K562 (cell line): ENCODE measurements at regions not wholly inside any gene's neighbourhood (a gene's known extent, or its start where the extent isn't known, plus 50 kb on each side); places are given as distances from the start of the nearest gene placed in this dataset.

Source experiments
- ATAC-seq: fragments of 200-7000 bp; cut with Tn5 transposase; 3 replicates; pipeline ENCODE4 v1.9.1; 2020; ENCODE audit warnings: moderate library complexity
- BruUV-seq: library from RNA; stranded (reverse); fragments of 400-500 nt; replicated peaks from 2 replicates; lab custom pipeline; 2021; lab: Mats Ljungman, UMichigan
- CTCF ChIA-PET: fragments of 300-600 bp; formaldehyde crosslinking; extraction: SDS; loops from one replicate; lab custom pipeline; 2021; ENCODE audit warnings: low intra/inter-chr PET ratio; lab: Yijun Ruan, JAX
- POLR2A ChIA-PET: fragments of 300-600, 350-650 bp; sonication (Branson Sonifier 250); formaldehyde crosslinking; extraction: SDS; loops from one replicate; lab custom pipeline; 2021; ENCODE audit warnings: antibody characterized with exemption, inconsistent platforms; lab: Yijun Ruan, JAX
- DNase-seq, 4 experiments: peaks; one replicate each; pipeline versions ENCODE4 v3.0.0 to v3.0.0-alpha.2; 2011 to 2018; ENCODE audit warnings: low spot score in 3 of 4, mixed read lengths in 3 of 4; ENCODE audit errors: extremely low read depth in 1 of 4
- FAIRE-seq: peaks from 2 replicates; lab custom pipeline; 2011; peaks lifted over from hg19 to GRCh38; lab: Jason Lieb, UNC
- H2AFZ ChIP-seq: 2 replicates; pipeline ENCODE4 v1.6.0; 2011; ENCODE audit warnings: low read depth, low read length, control low read depth, inconsistent platforms
- H3K27ac ChIP-seq: fragments of 200-600 bp; 3 replicates; pipeline ENCODE4 v1.8.0; 2011; ENCODE audit warnings: low read depth, mild to moderate bottlenecking, control low read depth, inconsistent platforms, low read length, moderate library complexity, mixed read lengths; ENCODE audit errors: extremely low read depth
- H3K27me3 ChIP-seq, 2 experiments: fragments of 300-600 bp in 1 of 2; 2 replicates in 1 of 2; 3 replicates in 1 of 2; pipeline versions ENCODE4 v1.6.0 to v1.8.0; 2011; ENCODE audit warnings: inconsistent platforms in 2 of 2, low read length in 2 of 2, mild to moderate bottlenecking in 1 of 2, mixed read lengths in 1 of 2, moderate library complexity in 1 of 2; ENCODE audit not compliant: control insufficient read depth in 2 of 2, insufficient read depth in 2 of 2
- H3K36me3 ChIP-seq: fragments of 300-600 bp; 3 replicates; pipeline ENCODE4 v1.8.0; 2011; ENCODE audit warnings: mild to moderate bottlenecking, low read length, inconsistent platforms; ENCODE audit not compliant: control insufficient read depth, insufficient read depth
- H3K4me1 ChIP-seq, 2 experiments: fragments of 200-600 bp in 1 of 2; replicated peaks in 1 of 2; 2 replicates in 1 of 2; 3 replicates in 1 of 2; pipeline versions ENCODE4 v1.5.1 to v1.8.0; 2011; ENCODE audit warnings: inconsistent platforms in 2 of 2, low read length in 2 of 2, mild to moderate bottlenecking in 1 of 2, mixed read lengths in 1 of 2, moderate library complexity in 1 of 2; ENCODE audit not compliant: control insufficient read depth in 2 of 2, insufficient read depth in 2 of 2
- H3K4me2 ChIP-seq: 2 replicates; pipeline ENCODE4 v1.6.1; 2011; ENCODE audit warnings: low read length, control low read depth, inconsistent platforms, mixed read lengths; ENCODE audit not compliant: insufficient read depth
- H3K4me3 ChIP-seq: fragments of 200-600 bp; sonication (generic), shearing (Covaris generic); 2 replicates; pipeline ENCODE4 v1.5.1; 2016; ENCODE audit warnings: control low read depth, inconsistent platforms
- H3K79me2 ChIP-seq: fragments of 200-600 bp; 3 replicates; pipeline ENCODE4 v1.8.0; 2011; ENCODE audit warnings: low read length, inconsistent platforms; ENCODE audit not compliant: control insufficient read depth, insufficient read depth
- H3K9ac ChIP-seq, 2 experiments: 2 replicates each; pipeline versions ENCODE4 v1.6.0 to v1.6.1; 2011; ENCODE audit warnings: low read depth in 2 of 2, low read length in 2 of 2, control low read depth in 1 of 2, inconsistent platforms in 1 of 2, mild to moderate bottlenecking in 1 of 2, mixed read lengths in 1 of 2; ENCODE audit not compliant: insufficient read depth in 1 of 2
- H3K9me1 ChIP-seq: one replicate; pipeline ENCODE4 v1.6.0; 2011; ENCODE audit warnings: inconsistent platforms, mild to moderate bottlenecking, low read length, moderate library complexity; ENCODE audit not compliant: control insufficient read depth, insufficient read depth
- H3K9me3 ChIP-seq: replicated peaks from 2 replicates; pipeline ENCODE4 v1.5.1; 2011; ENCODE audit warnings: low read depth, low read length, inconsistent platforms; ENCODE audit not compliant: control insufficient read depth, insufficient read depth
- H4K20me1 ChIP-seq: replicated peaks from 2 replicates; pipeline ENCODE4 v1.6.1; 2011; ENCODE audit warnings: low read length, inconsistent platforms, mixed read lengths; ENCODE audit not compliant: control insufficient read depth, insufficient read depth
- JUND ChIP-seq, 2 experiments: IDR thresholded peaks; 2 replicates in 1 of 2; 3 replicates in 1 of 2; pipeline ENCODE4 v1.6.1; 2011; ENCODE audit warnings: borderline replicate concordance in 2 of 2, low read depth in 2 of 2, low read length in 2 of 2, improper control_type of control experiment in 1 of 2, missing biosample characterization in 1 of 2, missing genetic modification characterization in 1 of 2, missing genetic modification reagents in 1 of 2
- NUFIP1 ChIP-seq: fragments of 450-650 bp; IDR thresholded peaks from 2 replicates; pipeline ENCODE4 v1.6.1; 2018; ENCODE audit not compliant: partially characterized antibody
- PBX2 ChIP-seq, 2 experiments: IDR thresholded peaks in 1 of 2; conservative IDR thresholded peaks in 1 of 2; 2 replicates each; pipeline ENCODE4 v1.6.1; 2016; ENCODE audit warnings: low read depth in 2 of 2, mild to moderate bottlenecking in 1 of 2, missing compliant biosample characterization in 1 of 2, missing genetic modification characterization in 1 of 2, moderate library complexity in 1 of 2
- POLR2A ChIP-seq: fragments of 450-650 bp; conservative IDR thresholded peaks from 2 replicates; pipeline ENCODE4 v1.6.1; 2016
- ZBTB40 ChIP-seq, 2 experiments: fragments of 450-650 bp in 1 of 2; sonication (generic) in 1 of 2; formaldehyde crosslinking in 1 of 2; IDR thresholded peaks; 2 replicates each; pipeline versions ENCODE4 v1.7.1 to v1.9.0; 2016 to 2022; ENCODE audit warnings: inconsistent platforms in 1 of 2, mild to moderate bottlenecking in 1 of 2, missing genetic modification reagents in 1 of 2
- WGBS: fragments of 100-300 bp; shearing (Covaris generic); methylation state at CpG from one replicate; pipeline ENCODE4 v1.1.6; 2016; ENCODE audit warnings: low coverage, mixed read lengths; ENCODE audit not compliant: insufficient coverage; ENCODE audit errors: missing lambda C conversion rate; 5-methylcytosine and 5-hydroxymethylcytosine counted together
- in situ Hi-C: fragments of 300-500 bp; cut with MboI; formaldehyde crosslinking; loops from 4 replicates; pipeline ENCODE4 v1.15.0; 2018; ENCODE audit warnings: inconsistent platforms, mixed read lengths
- intact Hi-C: fragments of 100-400 bp; cut with micrococcal nuclease; formaldehyde crosslinking; loops from 2 replicates; pipeline ENCODE4 v1.14.2; 2022

GRCh38 chr17:13750816-13751793 lies 149.4 kb upstream of the HS3ST3A1 start:
- Histone ChIP-seq H3K9me1 (no peaks in the 10 kb centered on the region), H3K9ac (no peak overlapping the region), H2AFZ (no peak overlapping the region), H3K4me2 (no peak overlapping the region; the same call in 1 of the 2 replicates), H3K4me3 (no peak overlapping the region), H3K27ac (no peak overlapping the region), H3K36me3 (no peaks in the 10 kb centered on the region), H3K79me2 (no peaks in the 10 kb centered on the region), H3K4me1 (no peaks in the 10 kb centered on the region; a peak in 1 of 5 replicates), H3K9me3 (no peaks in the 10 kb centered on the region), H3K27me3 (no peaks in the 10 kb centered on the region; a peak in 1 of 5 replicates), H4K20me1 (no peaks in the 10 kb centered on the region)
- intact Hi-C loops = no loop called here
- peak; percentile 4 to 13 (median 8) for DNase-seq
- BruUV-seq = no TSS peak
- no peak for FAIRE-seq
- CTCF ChIA-PET = no interaction called here
- 0% methylated on average over 10 of the region's 12 CpGs for WGBS
- in situ Hi-C loops = no loop called here
- ATAC-seq = peak; percentile 66
- POLR2A ChIA-PET = interaction anchor here (0.6 to 0.7 kb wide), 2 partner anchors 104 to 293 kb away, joined by 3 read pairs; no protein-coding TSS in a partner anchor
- TF ChIP-seq JUND (IDR thresholded peaks at IDR 0.05; ENCODE audit: borderline replicate concordance, low read depth, low read length) = peak; percentile 52; the same call in 1 of the 2 replicates
- peak; percentile 35; the same call in 1 of the 3 replicates for TF ChIP-seq JUND (tag; IDR thresholded peaks at IDR 0.05; ENCODE audit: borderline replicate concordance, low read depth, low read length)
- no peak for TF ChIP-seq PBX2 (CRISPR knock-in tag; IDR thresholded peaks at IDR 0.05; ENCODE audit: low read depth)
- TF ChIP-seq PBX2 (tag; conservative IDR thresholded peaks at IDR 0.05; ENCODE audit: low read depth) = 0 out of 2 replicates have a peak, but pooled peaks have one; percentile 7
- TF ChIP-seq NUFIP1 = no peak
- no peak for TF ChIP-seq POLR2A
- peak; percentile 80 for TF ChIP-seq ZBTB40 (IDR thresholded peaks at IDR 0.05)
- no peak for TF ChIP-seq ZBTB40 (CRISPR knock-in tag; IDR thresholded peaks at IDR 0.05)
